SH-SY5Y (cell line): ENCODE measurements at regions not wholly inside any gene's neighbourhood (a gene's known extent, or its start where the extent isn't known, plus 50 kb on each side); places are given as distances from the start of the nearest gene placed in this dataset.

Experiments
- GATA2 ChIP-seq: IDR thresholded peaks from 2 replicates; pipeline ENCODE4 v1.6.1; 2011; ENCODE audit warnings: mild to moderate bottlenecking, low read depth, low read length
- GATA3 ChIP-seq: IDR thresholded peaks from 2 replicates; pipeline ENCODE4 v1.6.1; 2011; ENCODE audit warnings: low read depth, mild to moderate bottlenecking, low read length, moderate library complexity

GRCh38 chr11:82398300-82398815 is 335.3 kb downstream of the FAM181B start:
- TF ChIP-seq GATA2 (no peak), GATA3 (no peak)
